ENCODE measurements at regions not wholly inside any gene's neighbourhood (a gene's known extent, or its start where the extent isn't known, plus 50 kb on each side); places are given as distances from the start of the nearest gene placed in this dataset.

GRCh38 chr2:35314049-35314448 lies 1041.5 kb upstream of the CRIM1 start:
- H3K4me1 ChIP-seq: no peaks in the 10 kb centered on the region
- DNase-seq (no peak), ATAC-seq (no peak)
- TF ChIP-seq POLR2A (IDR thresholded peaks at IDR 0.05): no peak
- TF ChIP-seq CTCF (IDR thresholded peaks at IDR 0.05): no peak
- no peaks in the 10 kb centered on the region for H3K27me3 ChIP-seq
- no peaks in the 10 kb centered on the region for H3K36me3 ChIP-seq (replicated peaks in 1 of 2; ENCODE audit: insufficient read depth in 1 of 2, low read depth in 2 of 2)
- H3K27ac ChIP-seq: no peak overlapping the region
- intact Hi-C loops (cut with DNase I): no loop called here
- H3K4me3 ChIP-seq: no peak overlapping the region
- H3K9me3 ChIP-seq: no peaks in the 10 kb centered on the region
- WGBS, 2 donors: 36 to 57% methylated on average over 1 of the region's 1 CpG

DNA sequence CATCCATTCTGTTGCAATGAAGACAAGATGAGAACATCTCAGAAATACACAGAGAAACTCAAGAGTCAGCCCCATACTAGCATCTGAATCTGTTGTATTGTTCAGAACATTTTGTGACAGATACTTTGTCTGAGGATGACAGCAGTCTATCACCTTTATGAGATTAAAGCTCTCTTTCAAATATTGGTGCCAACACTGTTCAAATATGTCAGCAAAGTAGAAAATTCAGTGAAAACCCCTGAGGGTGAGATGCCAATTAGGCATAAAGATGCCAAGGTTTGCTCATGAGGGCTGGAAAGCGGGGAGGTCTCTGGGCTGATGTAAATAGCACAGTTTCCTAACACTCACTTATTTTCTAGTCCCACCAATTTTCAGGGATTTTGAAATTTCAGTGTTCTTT lies 1054.2 kb upstream of the CRIM1 start:
- intact Hi-C loops (cut with DNase I): no loop called here
- ATAC-seq (no peak), DNase-seq (no peak)
- Histone ChIP-seq H3K27me3 (no peaks in the 10 kb centered on the region), H3K4me1 (no peaks in the 10 kb centered on the region), H3K27ac (no peak overlapping the region), H3K4me3 (no peak overlapping the region), H3K36me3 (replicated peaks in 1 of 2; ENCODE audit: insufficient read depth in 1 of 2, low read depth in 2 of 2) (no peaks in the 10 kb centered on the region), H3K9me3 (no peaks in the 10 kb centered on the region)
- WGBS, 2 donors: 92 to 95% methylated on average over 1 of the region's 1 CpG
- TF ChIP-seq CTCF (IDR thresholded peaks at IDR 0.05) (no peak), POLR2A (IDR thresholded peaks at IDR 0.05) (no peak)

DNA sequence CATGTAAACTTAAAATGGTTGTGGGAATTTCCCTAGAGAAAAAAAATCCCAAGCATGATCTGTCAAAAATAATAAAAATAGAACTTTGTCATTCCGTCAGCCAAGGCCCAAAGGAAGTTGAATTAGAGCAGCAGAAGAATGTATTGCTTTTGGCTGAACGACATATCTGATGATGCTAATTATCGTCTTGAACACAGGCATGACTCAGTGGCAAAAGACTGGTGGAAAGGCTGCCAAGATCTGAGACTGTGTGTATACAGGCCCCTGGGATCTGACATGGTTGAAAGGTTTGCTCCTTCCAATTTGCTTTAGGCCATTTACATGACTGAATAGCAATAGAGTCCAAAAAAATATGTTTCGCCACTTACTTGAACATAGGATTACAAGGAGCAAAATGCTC lies 1057.1 kb upstream of the CRIM1 start:
- DNase-seq (no peak), ATAC-seq (no peak)
- intact Hi-C loops (cut with DNase I): no loop called here
- Histone ChIP-seq H3K27ac (no peak overlapping the region), H3K4me1 (no peaks in the 10 kb centered on the region), H3K4me3 (no peak overlapping the region), H3K9me3 (no peaks in the 10 kb centered on the region), H3K36me3 (replicated peaks in 1 of 2; ENCODE audit: insufficient read depth in 1 of 2, low read depth in 2 of 2) (no peaks in the 10 kb centered on the region), H3K27me3 (no peaks in the 10 kb centered on the region)
- TF ChIP-seq POLR2A (IDR thresholded peaks at IDR 0.05) (no peak), CTCF (IDR thresholded peaks at IDR 0.05) (no peak)
- 59 to 60% methylated on average over 4 of the region's 4 CpGs for WGBS, 2 donors

DNA sequence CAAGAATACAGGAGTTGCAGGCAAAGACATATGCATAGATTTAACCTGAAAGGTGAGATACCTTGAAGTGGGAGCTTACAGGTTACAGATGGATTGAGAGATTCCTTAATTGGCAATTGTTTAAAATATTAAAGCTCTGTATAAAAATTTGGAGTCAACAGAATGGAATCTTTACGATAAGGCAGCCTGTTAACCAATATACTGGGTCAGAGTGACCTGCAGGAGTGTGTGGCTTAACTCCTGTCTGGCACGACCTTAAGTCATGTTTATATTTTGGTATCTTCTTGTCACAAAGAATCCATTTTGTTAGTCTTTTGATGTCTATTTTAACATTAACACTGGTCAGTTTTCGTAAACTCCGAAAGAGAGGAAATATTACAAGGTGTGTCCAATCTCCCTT lies 1058.2 kb upstream of the CRIM1 start:
- H3K27ac ChIP-seq: no peak overlapping the region
- no peak overlapping the region for H3K4me3 ChIP-seq
- no peaks in the 10 kb centered on the region for H3K36me3 ChIP-seq (replicated peaks in 1 of 2; ENCODE audit: insufficient read depth in 1 of 2, low read depth in 2 of 2)
- no peak for DNase-seq
- ATAC-seq: no peak
- TF ChIP-seq CTCF (IDR thresholded peaks at IDR 0.05) (no peak), POLR2A (IDR thresholded peaks at IDR 0.05) (no peak)
- H3K27me3 ChIP-seq: no peaks in the 10 kb centered on the region
- no peaks in the 10 kb centered on the region for H3K9me3 ChIP-seq
- 77 to 84% methylated on average over 4 of the region's 4 CpGs for WGBS, 2 donors
- no peaks in the 10 kb centered on the region for H3K4me1 ChIP-seq
- intact Hi-C loops (cut with DNase I): no loop called here

GRCh38 chr2:35294636-35295263 lies 1060.8 kb upstream of the CRIM1 start:
- Histone ChIP-seq H3K9me3 (no peaks in the 10 kb centered on the region), H3K4me3 (no peak overlapping the region), H3K36me3 (replicated peaks in 1 of 2; ENCODE audit: insufficient read depth in 1 of 2, low read depth in 2 of 2) (no peaks in the 10 kb centered on the region), H3K27ac (no peak overlapping the region), H3K27me3 (no peaks in the 10 kb centered on the region), H3K4me1 (no peaks in the 10 kb centered on the region)
- WGBS, 2 donors: 44 to 51% methylated on average over 7 of the region's 7 CpGs
- no peak for ATAC-seq
- no peak for DNase-seq
- TF ChIP-seq POLR2A (IDR thresholded peaks at IDR 0.05) (no peak), CTCF (IDR thresholded peaks at IDR 0.05) (no peak)
- intact Hi-C loops (cut with DNase I): no loop called here
